Medulla oblongata (tissue), 1 donor: ENCODE measurements at regions not wholly inside any gene's neighbourhood (a gene's known extent, or its start where the extent isn't known, plus 50 kb on each side); places are given as distances from the start of the nearest gene placed in this dataset.

Experiments
- DNase-seq: peaks from one replicate; pipeline ENCODE4 v3.0.0-alpha.2; 2015; ENCODE audit errors: extremely low spot score

GRCh38 chr9:86893811-86894490, 53.4 kb downstream of the GAS1 start:
- DNase-seq: no peak

GRCh38 chr9:86892576-86892975, 54.7 kb downstream of the GAS1 start:
- DNase-seq: no peak

GRCh38 chr9:86891886-86892437, 55.3 kb downstream of the GAS1 start:
- DNase-seq: no peak

- DNase-seq: no peak
Observed at GRCh38 chr9:86891091-86891490, 56.2 kb downstream of the GAS1 start.

GRCh38 chr9:86885232-86885631, 62.1 kb downstream of the GAS1 start:
- no peak for DNase-seq

GRCh38 chr9:86876621-86877196, 70.6 kb downstream of the GAS1 start:
- no peak for DNase-seq

- no peak for DNase-seq
Observed at GRCh38 chr9:86868616-86869015, 78.7 kb downstream of the GAS1 start.

- DNase-seq: peak; percentile 10
Observed at GRCh38 chr9:86867804-86868313, 79.4 kb downstream of the GAS1 start.

- DNase-seq: no peak
Observed at GRCh38 chr9:86865952-86866351, 81.4 kb downstream of the GAS1 start.

GRCh38 chr9:86860006-86860405, 87.3 kb downstream of the GAS1 start:
- DNase-seq: no peak

GRCh38 chr9:86859056-86859455, 88.2 kb downstream of the GAS1 start:
- no peak for DNase-seq

- no peak for DNase-seq
Observed at GRCh38 chr9:86858009-86858408, 89.3 kb downstream of the GAS1 start.

- no peak for DNase-seq
Observed at GRCh38 chr9:86856259-86856658, 91.0 kb downstream of the GAS1 start.

GRCh38 chr9:86854898-86855523, 92.3 kb downstream of the GAS1 start:
- no peak for DNase-seq

GRCh38 chr9:86846656-86847055, 100.7 kb downstream of the GAS1 start:
- DNase-seq: no peak

- peak; percentile 30 for DNase-seq
Observed at GRCh38 chr9:86843206-86843605, 104.1 kb downstream of the GAS1 start.

GRCh38 chr9:86842573-86842972, 104.7 kb downstream of the GAS1 start:
- no peak for DNase-seq

- no peak for DNase-seq
Observed at GRCh38 chr9:86839522-86839921, 107.8 kb downstream of the GAS1 start.

- no peak for DNase-seq
Observed at GRCh38 chr9:86838519-86839497, 108.5 kb downstream of the GAS1 start.

GRCh38 chr9:86837345-86837744, 110.0 kb downstream of the GAS1 start:
- no peak for DNase-seq

GRCh38 chr9:86836797-86837196, 110.5 kb downstream of the GAS1 start:
- no peak for DNase-seq

- DNase-seq: no peak
Observed at GRCh38 chr9:86836266-86836665, 111.0 kb downstream of the GAS1 start.
